Stomach (tissue), 4 donors: ENCODE measurements at regions not wholly inside any gene's neighbourhood (a gene's known extent, or its start where the extent isn't known, plus 50 kb on each side); places are given as distances from the start of the nearest gene placed in this dataset.

ENCODE experiments used
- POLR2A ChIP-seq, 4 donors: fragments of 450-650 bp; IDR thresholded peaks; one replicate each; pipeline ENCODE4 v1.6.1; 2016; ENCODE audit warnings: antibody characterized with exemption in 4 of 4, control low read depth in 2 of 4, mild to moderate bottlenecking in 1 of 4, moderate library complexity in 1 of 4
- POLR2AphosphoS5 ChIP-seq, 3 donors: sonication (generic); formaldehyde crosslinking; IDR thresholded peaks; one replicate each; pipeline ENCODE4 v1.6.1; 2016; ENCODE audit warnings: antibody characterized with exemption in 3 of 3
- TF ChIP-seq, protein P1 (sequence below), 7 experiments: fragments of 450-650 bp in 4 of 7; fragments of 200-600 bp in 3 of 7; sonication (generic) in 3 of 7; IDR thresholded peaks; one replicate each; pipeline ENCODE4 v1.5.1; 2016 to 2019; ENCODE audit warnings: antibody characterized with exemption in 7 of 7, control low read depth in 2 of 7, mild to moderate bottlenecking in 1 of 7

DNA sequence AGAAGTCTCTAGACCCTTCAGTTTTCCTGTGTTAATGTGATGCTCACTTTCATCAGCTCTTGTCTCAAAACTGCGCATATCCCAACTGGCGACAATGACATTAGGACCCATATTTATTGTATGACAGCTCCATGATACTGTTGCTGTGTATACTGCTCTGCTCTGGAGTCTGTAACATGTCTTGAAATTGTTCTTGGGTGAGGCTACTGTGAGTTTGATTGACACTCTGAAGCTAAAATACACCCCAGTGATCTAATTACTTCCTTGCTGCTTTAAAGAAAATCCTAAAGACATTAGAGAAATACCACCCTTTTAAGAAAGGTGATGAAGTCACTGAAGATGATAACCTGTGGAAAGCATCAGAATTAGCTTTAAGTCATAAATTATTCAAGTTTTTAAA lies 1046.2 kb downstream of the KCNT2 start:
- TF ChIP-seq, protein P1, sequence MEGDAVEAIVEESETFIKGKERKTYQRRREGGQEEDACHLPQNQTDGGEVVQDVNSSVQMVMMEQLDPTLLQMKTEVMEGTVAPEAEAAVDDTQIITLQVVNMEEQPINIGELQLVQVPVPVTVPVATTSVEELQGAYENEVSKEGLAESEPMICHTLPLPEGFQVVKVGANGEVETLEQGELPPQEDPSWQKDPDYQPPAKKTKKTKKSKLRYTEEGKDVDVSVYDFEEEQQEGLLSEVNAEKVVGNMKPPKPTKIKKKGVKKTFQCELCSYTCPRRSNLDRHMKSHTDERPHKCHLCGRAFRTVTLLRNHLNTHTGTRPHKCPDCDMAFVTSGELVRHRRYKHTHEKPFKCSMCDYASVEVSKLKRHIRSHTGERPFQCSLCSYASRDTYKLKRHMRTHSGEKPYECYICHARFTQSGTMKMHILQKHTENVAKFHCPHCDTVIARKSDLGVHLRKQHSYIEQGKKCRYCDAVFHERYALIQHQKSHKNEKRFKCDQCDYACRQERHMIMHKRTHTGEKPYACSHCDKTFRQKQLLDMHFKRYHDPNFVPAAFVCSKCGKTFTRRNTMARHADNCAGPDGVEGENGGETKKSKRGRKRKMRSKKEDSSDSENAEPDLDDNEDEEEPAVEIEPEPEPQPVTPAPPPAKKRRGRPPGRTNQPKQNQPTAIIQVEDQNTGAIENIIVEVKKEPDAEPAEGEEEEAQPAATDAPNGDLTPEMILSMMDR (IDR thresholded peaks at IDR 0.05), result no peak
- TF ChIP-seq POLR2A (IDR thresholded peaks at IDR 0.05) (no peak), POLR2AphosphoS5 (IDR thresholded peaks at IDR 0.05) (no peak)
